Heart left ventricle (tissue), 16 donors: ENCODE measurements at regions not wholly inside any gene's neighbourhood (a gene's known extent, or its start where the extent isn't known, plus 50 kb on each side); places are given as distances from the start of the nearest gene placed in this dataset.

Experiments used
- ATAC-seq, 4 donors: fragments of 200-7000 bp; cut with Tn5 transposase; one replicate each; pipeline ENCODE4 v1.9.1; 2020 to 2022; ENCODE audit warnings: moderate library complexity in 4 of 4, mild to moderate bottlenecking in 3 of 4, moderate number of reproducible peaks in 1 of 4
- DNase-seq, 5 donors: peaks; one replicate each; pipeline ENCODE4 v3.0.0-alpha.2; 2020
- H3K27ac ChIP-seq, 12 donors: fragments of 200-600 bp; sonication (generic) in 4 of 12; one replicate each; pipeline versions ENCODE4 v1.5.0 to v1.8.0; 2016 to 2022; ENCODE audit warnings: mild to moderate bottlenecking in 2 of 12
- H3K27me3 ChIP-seq, 9 donors: fragments of 200-600 bp; sonication (generic) in 2 of 9; one replicate each; pipeline versions ENCODE4 v1.5.1 to v1.8.0; 2016 to 2022; ENCODE audit warnings: mild to moderate bottlenecking in 3 of 9
- H3K36me3 ChIP-seq, 9 donors: fragments of 200-600 bp; sonication (generic) in 2 of 9; one replicate each; pipeline versions ENCODE4 v1.5.0 to v1.8.0; 2018 to 2022; ENCODE audit warnings: mild to moderate bottlenecking in 2 of 9
- H3K4me1 ChIP-seq, 12 donors: fragments of 200-600 bp; sonication (generic) in 4 of 12; one replicate each; pipeline versions ENCODE4 v1.5.0 to v1.8.0; 2016 to 2022; ENCODE audit warnings: mild to moderate bottlenecking in 3 of 12
- H3K4me3 ChIP-seq, 12 donors: fragments of 200-600 bp; sonication (generic) in 4 of 12; one replicate each; pipeline versions ENCODE4 v1.5.0 to v1.8.0; 2017 to 2022; ENCODE audit warnings: mild to moderate bottlenecking in 9 of 12, moderate library complexity in 4 of 12
- H3K9me3 ChIP-seq, 12 donors: fragments of 200-600 bp; sonication (generic) in 4 of 12; one replicate each; pipeline versions ENCODE4 v1.5.0 to v1.8.0; 2016 to 2022; ENCODE audit warnings: mild to moderate bottlenecking in 1 of 12
- CTCF ChIP-seq, 12 donors: fragments of 200-600 bp; sonication (generic) in 4 of 12; IDR thresholded peaks; one replicate each; pipeline versions ENCODE4 v1.5.0 to v1.8.0; 2018 to 2022; ENCODE audit warnings: antibody characterized with exemption in 12 of 12, mild to moderate bottlenecking in 5 of 12
- POLR2A ChIP-seq, 2 donors: fragments of 450-650 bp; IDR thresholded peaks; one replicate each; pipeline ENCODE4 v1.6.1; 2017; ENCODE audit warnings: antibody characterized with exemption in 2 of 2, mild to moderate bottlenecking in 2 of 2, moderate library complexity in 2 of 2
- WGBS, 4 donors: extraction: QIAGEN DNeasy Blood & Tissue Kit in 2 of 4; methylation state at CpG; one replicate each; pipeline versions ENCODE4 v1.1.5 to v1.1.7; 2013 to 2018; 5-methylcytosine and 5-hydroxymethylcytosine counted together
- intact Hi-C, 10 donors: fragments of 100-400 bp; cut with DNase I; formaldehyde crosslinking; loops; one replicate each; pipeline versions ENCODE4 v1.11.1 to v1.14.2; 2022
- donor health status: ischemic (EF 13 %, LVEDD 7.1; RV severe dilation, severe dysfunction).
- donor health status: healthy with polysubstance abuse.
- donor health status: DM: no; HTN: yes; CAD: no.
- donor health status: DM: no; HTN: no; CAD: no.
- donor health status: ischemic (EF 25% LVEDD 6.9; RV normal size, moderate dysfunction).
- donor health status: ischemic (EF 25% LVEDD 5.7; RV mildly dilated, moderate dysfunction).
- donor health status: healthy.
- donor health status: DM: yes; HTN: yes; CAD: no.
- donor health status: ischemic (EF 35%, LVEDD 5.7; RV mildly dilated, moderate dysfunction).
- donor health status: nonischemic (EF 11% LVEDD 7.7; RV severe dilation, severe dysfunction).
- donor health status: DM: yes; HTN: yes; CAD: no.
- donor health status: PGD.
- donor health status: ischemic (EF 29% LVEDD 5.4; RV normal size, mild dysfunction).
- donor health status: nonischemic (EF 23%, LVEDD 6.1; RV moderate dilation, normal function).

DNA sequence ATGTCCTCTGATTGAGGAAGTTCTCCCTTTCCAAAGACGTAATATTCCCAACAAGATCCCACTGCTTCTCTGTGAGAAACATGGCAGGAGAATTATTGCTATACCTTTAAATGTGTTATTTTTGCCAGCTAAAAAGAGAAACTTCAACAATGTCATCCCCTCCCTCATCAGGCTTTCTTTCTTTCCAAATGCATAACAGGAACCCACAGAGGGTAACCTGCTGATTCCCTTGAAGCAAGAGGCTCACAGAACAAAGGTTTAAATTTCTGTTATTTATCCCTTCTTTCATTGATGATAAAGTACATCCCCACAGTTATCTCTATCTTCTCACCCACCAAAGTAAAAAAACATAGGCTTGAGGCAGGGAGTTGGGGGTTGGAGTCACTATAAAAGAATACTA is 102.1 kb downstream of the SLC30A10 start:
- no peak for ATAC-seq
- intact Hi-C loops = no loop called here

GRCh38 chr1:219825355-219825754 is 103.0 kb downstream of the SLC30A10 start:
- intact Hi-C loops = no loop called here
- Histone ChIP-seq H3K27me3 (no peaks in the 10 kb centered on the region), H3K27ac (no peak overlapping the region), H3K4me3 (no peak overlapping the region), H3K9me3 (no peaks in the 10 kb centered on the region), H3K4me1 (no peaks in the 10 kb centered on the region), H3K36me3 (no peaks in the 10 kb centered on the region)
- ATAC-seq = no peak
- TF ChIP-seq CTCF (IDR thresholded peaks at IDR 0.05) = no peak
- TF ChIP-seq POLR2A (IDR thresholded peaks at IDR 0.05) = no peak
- no peak for DNase-seq
- WGBS, 4 donors = 91 to 95% (median 95%) methylated on average over 2 of the region's 2 CpGs

More for the DNA sequence above, 102.1 kb downstream of the SLC30A10 start:
- no peak for DNase-seq
- Histone ChIP-seq H3K4me1 (no peaks in the 10 kb centered on the region), H3K4me3 (no peak overlapping the region), H3K27me3 (no peaks in the 10 kb centered on the region), H3K27ac (no peak overlapping the region), H3K36me3 (no peaks in the 10 kb centered on the region), H3K9me3 (no peaks in the 10 kb centered on the region)
- WGBS, 4 donors = 67 to 74% (median 72%) methylated on average over 1 of the region's 1 CpG
- TF ChIP-seq CTCF (IDR thresholded peaks at IDR 0.05) = no peak
- no peak for TF ChIP-seq POLR2A (IDR thresholded peaks at IDR 0.05)

- TF ChIP-seq CTCF (IDR thresholded peaks at IDR 0.05) = no peak
- no peak for TF ChIP-seq POLR2A (IDR thresholded peaks at IDR 0.05)
- H3K27ac ChIP-seq = no peak overlapping the region
- H3K9me3 ChIP-seq = no peaks in the 10 kb centered on the region
- H3K4me1 ChIP-seq = no peaks in the 10 kb centered on the region
- H3K36me3 ChIP-seq = no peaks in the 10 kb centered on the region
- H3K4me3 ChIP-seq = no peak overlapping the region
- whole genome bisulfite sequencing, 4 donors = 85 to 90% (median 88%) methylated on average over 2 of the region's 2 CpGs
- H3K27me3 ChIP-seq = no peaks in the 10 kb centered on the region
- intact Hi-C loops = no loop called here
- DNase-seq (no peak), ATAC-seq (no peak)
These were observed 104.0 kb downstream of the SLC30A10 start for GRCh38 chr1:219824338-219824737.

GRCh38 chr1:219820551-219820950 is 107.8 kb downstream of the SLC30A10 start:
- Histone ChIP-seq H3K27me3 (peaks cover 0 to 3% (median 0%) of the 10 kb centered on the region in 9 donors), H3K36me3 (no peaks in the 10 kb centered on the region), H3K4me3 (no peak overlapping the region), H3K4me1 (no peaks in the 10 kb centered on the region), H3K27ac (no peak overlapping the region), H3K9me3 (no peaks in the 10 kb centered on the region)
- TF ChIP-seq POLR2A (IDR thresholded peaks at IDR 0.05) = no peak
- no peak for TF ChIP-seq CTCF (IDR thresholded peaks at IDR 0.05)
- intact Hi-C loops = no loop called here
- ATAC-seq = no peak
- WGBS, 4 donors = 90 to 96% (median 93%) methylated on average over 2 of the region's 2 CpGs
- DNase-seq = no peak
